Thoracic aorta (tissue), 2 donors: ENCODE measurements at regions not wholly inside any gene's neighbourhood (a gene's known extent, or its start where the extent isn't known, plus 50 kb on each side); places are given as distances from the start of the nearest gene placed in this dataset.

Experiments used
- ATAC-seq: fragments of 150-250 bp; one replicate; pipeline ENCODE4 v1.8.0; 2017; ENCODE audit warnings: low read depth; ENCODE audit not compliant: insufficient number of reproducible peaks, low FRiP score
- DNase-seq: peaks from one replicate; pipeline ENCODE4 v3.0.0-alpha.2; 2020; ENCODE audit warnings: low spot score
- H3K27ac ChIP-seq, 2 donors: fragments of 200-600 bp; sonication (generic); 1 replicate in 1 of 2; 2 replicates in 1 of 2; pipeline ENCODE4 v1.5.1; 2016; ENCODE audit warnings: mild to moderate bottlenecking in 2 of 2, moderate library complexity in 2 of 2
- H3K27me3 ChIP-seq: fragments of 200-600 bp; sonication (generic); replicated peaks from 2 replicates; pipeline ENCODE4 v1.6.0; 2016; ENCODE audit warnings: mild to moderate bottlenecking; ENCODE audit not compliant: insufficient read depth
- H3K36me3 ChIP-seq: fragments of 200-600 bp; sonication (generic); one replicate; pipeline ENCODE4 v1.5.1; 2016
- H3K4me1 ChIP-seq, 2 donors: fragments of 200-600 bp; sonication (generic); 1 replicate in 1 of 2; 2 replicates in 1 of 2; pipeline versions ENCODE4 v1.5.1 to v1.6.0; 2016; ENCODE audit warnings: low read depth in 2 of 2, mild to moderate bottlenecking in 1 of 2; ENCODE audit not compliant: control insufficient read depth in 1 of 2
- H3K4me3 ChIP-seq: fragments of 200-600 bp; sonication (generic); 2 replicates; pipeline ENCODE4 v1.5.1; 2016; ENCODE audit warnings: mild to moderate bottlenecking
- H3K9me3 ChIP-seq: fragments of 200-600 bp; sonication (generic); 2 replicates; pipeline ENCODE4 v1.5.1; 2016
- CTCF ChIP-seq: fragments of 200-600 bp; sonication (generic); IDR thresholded peaks from one replicate; pipeline ENCODE4 v1.5.1; 2019; ENCODE audit warnings: antibody characterized with exemption

- Histone ChIP-seq H3K9me3 (no peaks in the 10 kb centered on the region), H3K4me1 (no peaks in the 10 kb centered on the region), H3K36me3 (no peaks in the 10 kb centered on the region), H3K27me3 (no peaks in the 10 kb centered on the region), H3K27ac (no peak overlapping the region), H3K4me3 (no peak overlapping the region)
- TF ChIP-seq CTCF = no peak
- no peak for DNase-seq
- ATAC-seq = no peak
These were observed 523.9 kb downstream of the CETN3 start for GRCh38 chr5:89885670-89886069.

GRCh38 chr5:89883967-89884366, 525.6 kb downstream of the CETN3 start:
- Histone ChIP-seq H3K4me3 (no peak overlapping the region), H3K9me3 (no peaks in the 10 kb centered on the region), H3K4me1 (no peaks in the 10 kb centered on the region), H3K27ac (no peak overlapping the region), H3K36me3 (no peaks in the 10 kb centered on the region), H3K27me3 (no peaks in the 10 kb centered on the region)
- no peak for ATAC-seq
- TF ChIP-seq CTCF = no peak
- DNase-seq = no peak

- ATAC-seq = peak; percentile 86
- TF ChIP-seq CTCF = no peak
These were observed 531.1 kb downstream of the CETN3 start for GRCh38 chr5:89878140-89879132.

GRCh38 chr5:89871906-89872305, 537.6 kb downstream of the CETN3 start:
- Histone ChIP-seq H3K4me3 (no peak overlapping the region), H3K27me3 (no peaks in the 10 kb centered on the region), H3K9me3 (no peaks in the 10 kb centered on the region), H3K27ac (no peak overlapping the region), H3K4me1 (no peaks in the 10 kb centered on the region), H3K36me3 (no peaks in the 10 kb centered on the region)
- no peak for DNase-seq
- ATAC-seq = no peak
- TF ChIP-seq CTCF = no peak

More at GRCh38 chr5:89878140-89879132, 531.1 kb downstream of the CETN3 start:
- H3K4me1 ChIP-seq = no peaks in the 10 kb centered on the region
- no peak overlapping the region for H3K4me3 ChIP-seq
- no peaks in the 10 kb centered on the region for H3K27me3 ChIP-seq
- DNase-seq = no peak
- H3K27ac ChIP-seq = no peak overlapping the region
- H3K36me3 ChIP-seq = no peaks in the 10 kb centered on the region
- H3K9me3 ChIP-seq = no peaks in the 10 kb centered on the region

- DNase-seq (no peak), ATAC-seq (no peak)
- Histone ChIP-seq H3K27me3 (no peaks in the 10 kb centered on the region), H3K27ac (no peak overlapping the region), H3K9me3 (no peaks in the 10 kb centered on the region), H3K4me3 (no peak overlapping the region), H3K4me1 (no peaks in the 10 kb centered on the region), H3K36me3 (no peaks in the 10 kb centered on the region)
- TF ChIP-seq CTCF = no peak
These were observed 540.2 kb downstream of the CETN3 start for GRCh38 chr5:89869346-89869745.
